ENCODE measurements at regions not wholly inside any gene's neighbourhood (a gene's known extent, or its start where the extent isn't known, plus 50 kb on each side); places are given as distances from the start of the nearest gene placed in this dataset.
A peak's percentile ranks its signal among the peaks of the same experiment; 100 is the strongest.

GRCh38 chr4:163958751-163959150 is 464.3 kb downstream of the TMA16 start:
- no peak overlapping the region for H2BK20ac ChIP-seq (ENCODE audit: low read depth, low read length, poor library complexity, severe bottlenecking)
- H2BK120ac ChIP-seq (ENCODE audit: low read depth, low read length, poor library complexity, severe bottlenecking), result no peak overlapping the region
- no peak overlapping the region for H2BK5ac ChIP-seq (ENCODE audit: insufficient read length, low read length)
- H4K20me1 ChIP-seq (ENCODE audit: control insufficient read depth, insufficient read depth, insufficient read length), result no peaks in the 10 kb centered on the region
- Mint-ChIP-seq H3K9me3 (no peaks in the 10 kb centered on the region), H3K4me1 (peaks cover 0 to 2% of the 10 kb centered on the region in 2 experiments; a peak in 1 of 4 replicates), H3K27me3 (ENCODE audit: low read depth) (no peaks in the 10 kb centered on the region), H3K27ac (0 out of 7 replicates have a peak overlapping the region, but pooled peaks of 1 of the 3 experiments have one; percentile 14), H3K36me3 (ENCODE audit: insufficient read depth in 1 of 3, low read depth in 3 of 3) (no peaks in the 10 kb centered on the region), H3K4me3 (no peak overlapping the region)
- no peaks in the 10 kb centered on the region for H3K9me3 ChIP-seq (ENCODE audit: control insufficient read depth, low read depth, low read length)
- no CpG with 5 or more reads among the region's 2 CpGs for WGBS (ENCODE audit: extremely low coverage, insufficient read length, low lambda C conversion rate)
- H2BK12ac ChIP-seq (ENCODE audit: insufficient read length, low read depth, low read length), result no peak overlapping the region
- no peak overlapping the region for H4K5ac ChIP-seq (ENCODE audit: insufficient read length, low read depth, low read length)
- no peak overlapping the region for H3K9ac ChIP-seq (ENCODE audit: extremely low read depth, insufficient read length, low read length)
- H3K56ac ChIP-seq (ENCODE audit: insufficient read length, low read depth, low read length), result no peak overlapping the region
- H3K23ac ChIP-seq (ENCODE audit: insufficient read length, low read depth, low read length), result no peak overlapping the region
- H3K23me2 ChIP-seq (ENCODE audit: insufficient read length, low read depth, low read length, poor library complexity, severe bottlenecking), result no peaks in the 10 kb centered on the region
- H2BK15ac ChIP-seq (ENCODE audit: low read depth, low read length), result no peak overlapping the region
- no peak overlapping the region for H3K4me2 ChIP-seq (ENCODE audit: insufficient read depth, insufficient read length, low read length)
- no peak overlapping the region for H3K27ac ChIP-seq (ENCODE audit: insufficient read length, low read depth, low read length)
- H3K18ac ChIP-seq (ENCODE audit: insufficient read length, low read depth, low read length), result no peak overlapping the region
- H4K91ac ChIP-seq (ENCODE audit: insufficient read length, low read depth, low read length), result no peak overlapping the region
- no peak overlapping the region for H4K8ac ChIP-seq (replicated peaks; ENCODE audit: insufficient read length, low read depth, low read length)
- H2AFZ ChIP-seq (ENCODE audit: low read length), result no peak overlapping the region
- H3K79me1 ChIP-seq (ENCODE audit: insufficient read depth, low read depth, low read length, poor library complexity, severe bottlenecking), result no peaks in the 10 kb centered on the region
- TF ChIP-seq, protein P1, sequence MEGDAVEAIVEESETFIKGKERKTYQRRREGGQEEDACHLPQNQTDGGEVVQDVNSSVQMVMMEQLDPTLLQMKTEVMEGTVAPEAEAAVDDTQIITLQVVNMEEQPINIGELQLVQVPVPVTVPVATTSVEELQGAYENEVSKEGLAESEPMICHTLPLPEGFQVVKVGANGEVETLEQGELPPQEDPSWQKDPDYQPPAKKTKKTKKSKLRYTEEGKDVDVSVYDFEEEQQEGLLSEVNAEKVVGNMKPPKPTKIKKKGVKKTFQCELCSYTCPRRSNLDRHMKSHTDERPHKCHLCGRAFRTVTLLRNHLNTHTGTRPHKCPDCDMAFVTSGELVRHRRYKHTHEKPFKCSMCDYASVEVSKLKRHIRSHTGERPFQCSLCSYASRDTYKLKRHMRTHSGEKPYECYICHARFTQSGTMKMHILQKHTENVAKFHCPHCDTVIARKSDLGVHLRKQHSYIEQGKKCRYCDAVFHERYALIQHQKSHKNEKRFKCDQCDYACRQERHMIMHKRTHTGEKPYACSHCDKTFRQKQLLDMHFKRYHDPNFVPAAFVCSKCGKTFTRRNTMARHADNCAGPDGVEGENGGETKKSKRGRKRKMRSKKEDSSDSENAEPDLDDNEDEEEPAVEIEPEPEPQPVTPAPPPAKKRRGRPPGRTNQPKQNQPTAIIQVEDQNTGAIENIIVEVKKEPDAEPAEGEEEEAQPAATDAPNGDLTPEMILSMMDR (conservative IDR thresholded peaks at IDR 0.05), result no peak
- H3K79me2 ChIP-seq (ENCODE audit: insufficient read depth, low read length), result no peaks in the 10 kb centered on the region
- H3K14ac ChIP-seq (ENCODE audit: insufficient read depth, low read length), result no peak overlapping the region
- no peak overlapping the region for H3K4ac ChIP-seq (ENCODE audit: low read depth, low read length)
- no peak overlapping the region for H3T11ph ChIP-seq (ENCODE audit: low read length)
- no peak for DNase-seq
- no peaks in the 10 kb centered on the region for H3K4me1 ChIP-seq (ENCODE audit: insufficient read depth, low read length)
- no peak overlapping the region for H2AK5ac ChIP-seq (ENCODE audit: insufficient read length, low read length)
- no peaks in the 10 kb centered on the region for H3K27me3 ChIP-seq (ENCODE audit: insufficient read depth, low read length)
